ENCODE measurements at regions not wholly inside any gene's neighbourhood (a gene's known extent, or its start where the extent isn't known, plus 50 kb on each side); places are given as distances from the start of the nearest gene placed in this dataset.

GRCh38 chr2:217028128-217028527 is 168.3 kb upstream of the TNP1 start:
- no peak for DNase-seq (ENCODE audit: low spot score)

- no peak for DNase-seq (ENCODE audit: low spot score)
Observed at GRCh38 chr2:217027414-217027813, 167.6 kb upstream of the TNP1 start.

DNA sequence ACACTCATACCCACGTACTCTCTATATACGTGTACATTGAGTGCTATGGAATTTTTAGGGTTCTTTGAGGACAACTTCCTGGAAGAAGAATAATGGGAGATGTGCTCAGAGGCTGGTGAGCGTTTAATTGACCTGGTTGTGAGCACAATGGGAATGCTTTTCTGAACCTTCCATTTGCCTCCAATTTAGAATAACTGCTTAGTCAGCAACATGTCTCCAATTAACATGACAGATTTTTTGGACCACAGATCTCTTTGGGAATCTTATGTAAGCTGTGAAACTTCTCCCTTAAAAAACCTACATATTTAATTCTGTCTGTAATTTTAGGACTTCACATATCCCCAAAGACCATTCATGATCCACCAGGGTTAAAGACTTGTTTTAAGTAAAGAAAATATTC is 166.7 kb upstream of the TNP1 start:
- DNase-seq (ENCODE audit: low spot score): no peak

GRCh38 chr2:217026161-217026560 is 166.3 kb upstream of the TNP1 start:
- no peak for DNase-seq (ENCODE audit: low spot score)

DNA sequence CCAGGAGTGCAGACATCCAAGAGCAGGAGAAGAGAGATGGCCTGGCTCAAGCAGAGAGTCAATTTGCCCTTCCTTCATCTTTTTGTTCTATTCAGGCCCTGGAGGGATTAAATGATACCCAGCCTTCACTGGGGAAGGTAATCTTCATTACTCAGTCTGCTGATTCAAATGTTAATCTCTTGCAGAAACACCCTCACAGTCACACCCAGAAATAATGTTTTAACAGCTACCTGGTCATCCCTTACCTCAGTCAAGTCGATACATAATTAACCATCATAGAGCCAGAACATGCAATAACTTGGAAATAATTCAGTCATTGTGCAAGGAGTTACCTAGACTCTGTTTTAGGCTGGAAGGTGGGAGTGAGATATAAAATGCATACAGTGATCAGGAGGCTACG is 163.7 kb upstream of the TNP1 start:
- no peak for DNase-seq (ENCODE audit: low spot score)

- no peak for DNase-seq (ENCODE audit: low spot score)
Observed at GRCh38 chr2:217017456-217018252, 157.8 kb upstream of the TNP1 start.

GRCh38 chr2:217016796-217017419 is 157.0 kb upstream of the TNP1 start:
- no peak for DNase-seq (ENCODE audit: low spot score)

GRCh38 chr2:217014328-217015105 is 154.7 kb upstream of the TNP1 start:
- DNase-seq (ENCODE audit: low spot score): no peak

DNA sequence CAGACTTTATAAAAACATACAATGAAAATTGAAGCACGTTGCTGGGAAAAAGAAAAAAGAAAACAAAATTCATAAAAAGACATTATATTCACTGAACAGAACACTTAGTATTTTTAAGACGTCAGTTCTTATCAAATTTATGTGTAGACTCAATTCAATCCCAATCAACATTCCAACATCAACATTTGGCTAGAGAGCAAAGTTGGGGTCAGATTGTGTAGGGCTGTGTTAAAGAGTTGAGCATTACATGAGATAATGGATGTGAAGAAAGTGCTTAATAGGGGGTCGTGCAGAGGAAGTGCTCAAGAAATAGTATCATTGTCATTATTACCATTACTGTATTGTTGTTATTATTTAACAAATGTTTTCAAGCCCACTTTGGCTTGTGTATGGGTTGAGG is 154.1 kb upstream of the TNP1 start:
- DNase-seq (ENCODE audit: low spot score): no peak

- DNase-seq (ENCODE audit: low spot score): no peak
Observed at GRCh38 chr2:217011576-217011975, 151.7 kb upstream of the TNP1 start.

- DNase-seq (ENCODE audit: low spot score): no peak
Observed at GRCh38 chr2:217010173-217010572, 150.3 kb upstream of the TNP1 start.

DNA sequence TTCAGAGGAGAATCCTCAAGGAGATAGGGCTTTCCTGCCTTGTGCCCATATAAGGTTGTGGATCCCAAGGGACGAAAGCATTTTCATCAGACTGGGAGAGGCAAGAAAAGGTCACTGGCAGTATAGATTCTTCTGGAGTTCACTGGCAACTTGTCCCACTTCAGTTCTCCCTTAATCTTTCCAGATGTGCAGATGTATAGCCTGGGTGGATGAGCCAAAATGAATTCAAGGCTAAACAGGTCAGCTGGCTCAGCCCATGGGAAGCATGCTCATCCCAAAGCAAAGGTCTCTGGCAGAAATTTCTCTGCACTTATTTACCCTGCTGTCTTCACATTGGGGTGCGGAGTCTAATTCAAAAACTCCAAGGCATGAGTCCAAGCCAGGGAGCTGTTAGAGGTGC is 148.9 kb upstream of the TNP1 start:
- DNase-seq (ENCODE audit: low spot score): no peak

DNA sequence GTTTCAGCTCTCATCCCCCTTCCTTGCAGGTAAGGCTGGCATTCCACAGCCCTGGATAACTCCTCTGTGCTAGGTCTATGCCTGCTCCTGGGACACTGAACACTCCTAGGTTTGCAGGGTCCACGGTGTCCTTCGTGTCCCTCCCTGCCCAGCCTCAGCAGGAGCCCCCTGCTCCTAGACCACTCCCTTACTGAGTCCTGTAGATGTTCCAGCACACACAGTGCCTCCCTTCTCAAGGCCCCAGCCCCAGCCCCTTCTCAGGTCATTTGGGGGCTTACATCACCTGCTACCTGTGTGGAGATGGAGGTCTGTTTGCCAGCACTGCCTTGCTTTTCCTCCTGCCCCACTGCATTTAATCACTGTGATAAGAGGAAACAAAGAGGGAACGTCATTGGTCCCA is 146.4 kb upstream of the TNP1 start:
- DNase-seq (ENCODE audit: low spot score): no peak

GRCh38 chr2:217004656-217005055 is 144.8 kb upstream of the TNP1 start:
- no peak for DNase-seq (ENCODE audit: low spot score)

DNA sequence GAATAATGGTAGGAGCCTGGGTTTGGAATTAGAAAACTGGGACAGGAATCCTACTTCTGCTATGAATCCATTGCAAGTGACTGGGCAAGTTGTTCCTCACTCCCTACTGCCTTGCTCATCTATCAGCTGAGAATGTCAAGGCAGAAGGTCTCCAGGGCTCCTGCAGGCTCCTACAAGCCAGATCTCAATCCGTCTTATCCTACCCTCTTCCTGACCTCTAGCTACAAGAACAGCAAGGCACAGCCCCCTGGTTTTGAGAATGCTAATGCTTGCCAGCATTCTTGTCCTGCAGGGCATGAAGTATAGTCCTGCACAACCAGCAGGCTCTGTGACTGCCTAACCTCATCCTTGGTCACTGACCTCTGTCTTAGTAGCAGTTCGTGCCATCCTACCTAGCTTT is 141.9 kb upstream of the TNP1 start:
- DNase-seq (ENCODE audit: low spot score): no peak

DNA sequence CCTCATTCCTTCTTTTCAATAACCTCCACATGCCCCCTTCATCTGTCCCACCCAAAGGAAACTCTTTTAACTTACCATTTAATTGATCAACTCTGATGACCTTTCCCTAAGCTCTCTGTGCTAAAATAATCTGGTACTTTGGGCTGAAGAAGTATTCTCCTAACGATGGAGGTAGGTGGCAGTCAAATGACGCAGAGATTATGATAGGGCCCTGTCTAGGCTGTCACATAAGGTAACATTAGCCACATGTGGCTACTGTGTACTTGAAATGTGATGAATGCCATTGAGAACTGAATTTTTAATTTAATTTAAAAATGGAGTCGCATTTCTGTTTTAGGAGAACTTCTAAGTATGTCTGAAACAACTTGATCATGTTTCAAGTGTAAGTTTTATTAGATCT is 140.5 kb upstream of the TNP1 start:
- DNase-seq (ENCODE audit: low spot score): no peak

- no peak for DNase-seq (ENCODE audit: low spot score)
Observed at GRCh38 chr2:216996279-216996845, 136.5 kb upstream of the TNP1 start.

GRCh38 chr2:216994353-216994854 is 134.5 kb upstream of the TNP1 start:
- DNase-seq (ENCODE audit: low spot score): no peak

- no peak for DNase-seq (ENCODE audit: low spot score)
Observed at GRCh38 chr2:216992056-216992675, 132.3 kb upstream of the TNP1 start.

DNA sequence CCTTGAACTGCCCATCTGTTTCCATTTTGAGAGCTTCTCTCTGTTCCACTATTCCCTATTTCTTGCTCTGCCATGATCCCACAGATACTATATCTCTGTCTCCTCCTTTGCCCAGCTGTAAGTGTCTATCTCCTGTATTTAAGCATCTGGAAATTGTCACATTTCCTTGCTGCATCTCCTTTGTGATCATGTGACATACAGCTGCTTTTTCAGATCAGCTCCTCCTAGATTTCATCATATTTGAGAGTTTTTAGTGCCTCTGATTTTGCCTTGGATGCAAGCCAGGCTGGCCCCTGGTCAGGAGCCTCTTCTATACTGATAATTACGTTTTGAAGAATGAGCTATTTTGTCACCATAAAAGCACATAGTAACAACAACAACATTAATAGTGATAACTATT is 131.7 kb upstream of the TNP1 start:
- DNase-seq (ENCODE audit: low spot score): no peak

- DNase-seq (ENCODE audit: low spot score): no peak
Observed at GRCh38 chr2:216989340-216990129, 129.7 kb upstream of the TNP1 start.

Measured in kidney capillary endothelial cell (primary cell).